COR-L47 (cell line): ENCODE measurements at regions not wholly inside any gene's neighbourhood (a gene's known extent, or its start where the extent isn't known, plus 50 kb on each side); places are given as distances from the start of the nearest gene placed in this dataset.
A peak's percentile ranks its signal among the peaks of the same experiment; 100 is the strongest.

Experiments used
- DNase-seq: peaks from one replicate; lab custom pipeline; 2025; lab: John Stamatoyannopoulos, UW

DNA sequence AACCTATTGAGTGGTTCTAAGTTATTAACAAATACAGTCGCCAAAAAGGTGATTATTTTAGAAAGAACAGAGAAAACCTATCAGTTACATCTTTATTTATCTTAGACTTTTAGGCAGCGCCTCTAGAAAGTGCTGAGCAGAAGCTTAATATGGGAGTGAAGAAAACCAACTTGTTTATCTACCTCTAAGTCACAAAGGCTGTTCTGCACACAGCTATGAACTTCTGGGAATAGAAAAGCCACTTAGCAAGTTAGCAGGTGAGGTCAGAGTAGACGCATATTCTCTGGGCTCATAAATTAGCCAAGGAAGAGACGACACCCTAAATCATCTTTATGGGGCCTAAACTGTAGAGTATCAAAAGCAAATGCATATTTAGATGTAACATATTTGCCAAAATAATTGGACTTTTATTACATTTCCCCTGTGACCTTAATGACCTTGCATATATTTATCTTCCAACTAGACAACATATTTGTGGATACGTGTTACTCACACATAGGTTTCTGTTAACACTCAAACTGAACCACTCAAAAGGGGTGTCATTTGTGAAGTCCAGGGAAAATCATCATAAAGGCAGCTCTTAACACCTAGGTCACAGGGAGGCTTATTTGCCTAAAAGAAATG, 267.1 kb downstream of the ADGB start:
- no peak for DNase-seq

DNA sequence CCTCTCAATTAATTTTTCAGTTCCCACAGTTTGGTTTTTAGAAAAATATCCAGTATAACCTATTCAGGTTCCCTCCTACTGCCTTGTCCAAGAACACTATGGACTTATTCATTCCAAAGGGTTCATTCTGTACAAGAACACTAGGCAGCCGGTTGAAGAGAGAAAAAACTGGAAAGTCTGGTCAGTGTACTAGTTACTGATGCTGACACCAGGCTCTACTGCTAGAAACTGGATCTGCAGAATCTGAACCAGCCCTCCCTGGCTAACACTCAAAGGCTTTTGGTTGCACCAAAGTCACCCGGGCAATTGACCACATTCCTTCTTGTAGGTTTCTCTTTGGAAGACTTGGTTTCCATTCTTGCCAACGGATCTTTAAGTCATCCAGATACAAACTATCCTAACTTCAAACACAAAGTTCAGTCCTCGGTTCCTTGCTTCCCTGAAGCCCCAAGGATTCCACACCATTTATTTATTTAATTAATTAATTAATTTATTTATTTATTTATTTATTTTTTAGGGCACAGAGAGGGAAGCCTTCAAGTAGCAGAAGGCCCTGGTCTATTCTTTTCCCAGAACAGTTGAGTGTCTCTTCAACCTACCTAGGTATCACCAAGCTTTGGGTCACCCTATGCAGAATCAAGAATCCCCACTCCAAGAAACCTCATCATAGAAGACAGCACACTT, 268.1 kb downstream of the ADGB start:
- no peak for DNase-seq

DNA sequence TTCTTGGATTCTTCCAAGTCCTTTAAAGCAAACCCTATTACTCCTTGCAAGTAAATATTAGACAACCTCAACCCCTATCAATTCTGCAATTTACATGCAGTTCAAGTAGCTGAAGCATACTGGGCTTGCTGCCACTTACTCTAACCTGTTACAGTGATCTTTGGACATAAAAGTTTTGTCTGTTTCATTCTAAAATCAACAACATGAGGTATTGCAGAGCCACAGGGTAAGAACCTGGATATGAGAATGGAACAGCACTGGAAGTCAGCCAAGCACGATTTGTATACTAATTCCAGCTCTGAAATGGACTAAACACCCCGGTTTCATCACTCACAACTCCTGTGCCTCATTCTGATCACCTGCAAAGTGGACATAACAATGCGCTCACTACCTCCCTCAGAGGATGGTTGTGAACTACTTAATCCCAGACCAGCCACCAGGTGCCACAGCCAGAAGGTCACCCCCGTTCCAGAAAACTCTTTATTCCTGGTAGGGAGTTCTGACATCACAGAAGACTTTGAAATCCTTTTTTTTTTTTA, 270.0 kb downstream of the ADGB start:
- DNase-seq = no peak

DNA sequence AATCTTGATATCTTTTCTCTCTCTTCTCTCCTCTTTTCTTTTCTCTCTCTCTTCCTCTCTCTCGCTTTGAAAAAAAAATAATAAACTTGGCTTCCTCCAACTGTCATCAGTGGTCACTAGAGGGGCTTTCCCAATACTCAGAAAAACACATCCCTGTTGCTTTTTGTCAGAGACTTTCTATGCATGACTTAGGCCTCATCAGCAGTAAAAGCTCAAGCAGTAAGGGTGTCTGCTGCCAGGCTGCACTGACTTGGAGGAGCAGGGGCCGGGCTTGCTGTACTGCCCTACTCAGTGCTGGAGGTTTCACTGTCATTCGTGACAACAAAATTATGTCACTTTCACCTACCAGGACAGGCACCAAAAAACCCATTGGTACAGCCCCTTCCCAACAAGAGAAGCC, 272.0 kb downstream of the ADGB start:
- DNase-seq = no peak

DNA sequence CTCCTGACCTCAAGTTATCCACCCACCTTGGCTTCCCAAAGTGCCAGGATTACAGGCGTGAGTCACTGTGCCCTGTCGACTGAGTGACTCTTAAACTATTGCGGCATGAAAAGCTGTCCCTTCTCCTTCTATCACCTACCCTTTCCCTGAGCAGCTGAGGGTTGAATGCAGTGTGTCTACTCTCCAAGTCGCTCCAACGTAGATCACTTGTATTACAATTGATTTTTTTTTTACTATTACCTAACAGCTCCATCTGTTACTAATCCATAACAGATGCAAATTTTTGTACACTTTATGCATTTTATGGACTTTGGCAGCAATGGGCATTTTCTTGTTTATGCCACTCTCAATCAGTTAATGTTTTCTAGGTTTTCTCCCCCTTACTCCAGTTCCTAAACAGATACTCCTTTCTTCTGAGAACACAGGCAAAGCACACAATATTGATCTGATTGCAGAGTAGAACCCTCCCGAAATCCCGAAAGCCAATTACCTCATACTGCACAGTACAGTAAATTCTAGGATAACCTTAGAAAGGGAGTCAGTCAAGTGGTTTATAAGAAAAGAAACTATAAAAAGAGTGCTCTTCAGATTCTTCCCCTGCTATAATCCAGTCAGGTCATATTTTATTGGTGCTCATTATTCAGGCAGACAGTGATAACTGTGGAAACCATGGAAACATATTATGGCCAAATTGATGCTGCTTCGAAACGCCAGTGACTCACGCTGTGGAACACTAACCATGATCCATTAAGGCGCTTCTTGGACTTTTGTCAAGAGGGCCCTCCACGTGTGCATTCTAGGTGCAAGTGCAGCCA, 273.0 kb downstream of the ADGB start:
- peak; percentile 6 for DNase-seq

DNA sequence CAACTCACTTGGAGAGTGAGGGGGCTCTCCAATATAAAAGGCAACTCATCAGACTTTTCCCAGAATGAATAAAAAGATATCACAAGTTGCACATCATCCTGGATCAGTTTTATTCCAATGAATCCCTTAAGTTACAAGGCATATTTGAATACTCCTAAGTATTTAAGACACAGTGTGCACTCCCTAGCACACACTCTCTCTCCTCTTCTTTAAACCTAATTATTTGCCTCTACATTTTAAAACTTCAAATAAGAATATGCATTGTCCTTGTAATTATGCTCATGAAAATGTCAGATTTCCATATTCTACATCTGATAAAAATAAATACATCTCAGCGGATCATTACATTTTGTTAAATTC, 273.6 kb downstream of the ADGB start:
- DNase-seq = no peak

DNA sequence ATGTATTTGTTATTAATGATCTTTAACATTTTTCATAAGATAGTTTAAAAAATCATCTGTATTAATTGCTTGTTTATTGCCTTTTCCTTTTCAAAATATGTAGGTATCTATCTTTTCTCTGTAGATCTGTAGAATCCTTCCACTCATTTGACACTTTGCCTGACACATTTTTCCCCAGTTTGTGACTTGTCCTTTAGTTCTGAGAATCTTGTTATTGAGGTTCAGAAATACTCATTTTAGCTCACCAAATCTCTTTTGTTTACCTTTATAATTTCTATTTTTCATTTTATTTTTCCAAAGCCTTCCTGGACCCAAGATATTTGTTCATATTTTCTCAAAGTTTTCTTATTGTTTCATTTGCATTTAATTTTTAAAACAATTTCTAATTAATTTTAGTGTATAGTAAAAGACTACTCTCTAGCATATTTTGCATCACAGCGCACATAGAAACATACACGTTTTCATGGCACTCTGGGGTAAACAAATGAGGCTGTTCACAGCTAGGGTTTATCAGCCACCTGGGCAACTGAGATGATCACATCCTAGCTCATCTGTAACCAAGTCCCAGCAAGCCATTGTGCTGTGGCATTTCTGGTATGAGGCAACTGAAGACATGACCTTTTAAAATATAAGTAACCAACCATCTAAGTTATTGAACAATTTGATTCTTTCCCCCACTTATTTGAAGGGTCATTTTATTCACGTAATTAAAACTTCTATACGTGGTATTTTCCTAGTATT, 275.7 kb downstream of the ADGB start:
- DNase-seq = no peak

DNA sequence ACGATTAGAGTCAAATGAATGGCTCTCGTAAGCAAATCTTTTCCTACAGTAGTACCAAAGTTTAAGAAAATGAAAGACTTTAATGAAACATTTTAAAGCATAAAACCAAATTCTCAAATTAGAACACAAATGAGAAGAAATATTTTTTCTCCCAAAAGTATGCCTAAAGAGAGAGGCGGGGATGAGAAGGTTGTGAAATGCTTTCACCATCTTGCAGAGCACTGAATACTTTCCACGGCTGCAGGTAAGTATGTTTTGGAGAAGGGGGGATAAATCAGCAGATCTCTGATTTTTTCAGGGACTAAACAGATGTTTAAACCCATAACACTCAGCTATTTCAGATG, 277.1 kb downstream of the ADGB start:
- DNase-seq = no peak

DNA sequence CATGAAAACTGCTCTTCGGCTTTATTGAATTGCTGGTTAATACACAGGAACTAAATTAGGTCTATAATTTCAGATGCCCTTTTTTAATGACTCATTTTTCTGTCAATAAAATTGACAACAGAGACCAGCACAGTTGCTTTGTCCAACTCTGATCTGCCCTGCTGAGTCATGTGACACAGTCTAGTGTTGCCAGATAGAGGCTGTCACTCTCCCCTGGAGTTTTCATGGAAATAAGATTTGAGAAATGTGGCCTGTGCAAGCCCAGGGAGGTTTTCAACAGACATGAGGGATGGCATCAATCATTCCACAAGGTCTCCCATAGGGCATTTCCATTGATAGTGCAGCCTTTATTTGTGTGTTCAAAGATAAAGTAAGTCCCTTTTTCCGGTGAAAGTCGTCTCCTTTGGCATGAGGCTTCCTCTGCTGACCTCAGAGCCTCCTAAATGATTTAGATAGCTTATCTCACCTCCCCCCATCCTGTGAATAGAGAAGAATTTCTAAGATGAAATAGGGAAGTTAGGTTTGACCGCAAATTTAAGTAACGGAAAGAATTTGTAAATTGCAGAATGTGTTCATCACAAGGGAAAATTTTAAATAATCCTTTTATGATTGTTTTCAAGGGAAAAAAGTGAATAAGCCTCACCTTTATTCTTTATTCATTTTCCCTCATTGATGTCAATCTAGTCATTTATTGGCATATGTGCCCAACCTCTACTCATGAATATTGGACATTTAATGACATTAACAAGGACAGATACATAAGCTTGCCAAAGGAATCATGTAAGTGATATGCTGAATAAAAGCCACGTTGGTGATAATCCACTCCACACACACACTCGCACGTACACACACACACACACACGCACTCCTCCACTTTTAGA, 277.7 kb downstream of the ADGB start:
- DNase-seq = no peak

DNA sequence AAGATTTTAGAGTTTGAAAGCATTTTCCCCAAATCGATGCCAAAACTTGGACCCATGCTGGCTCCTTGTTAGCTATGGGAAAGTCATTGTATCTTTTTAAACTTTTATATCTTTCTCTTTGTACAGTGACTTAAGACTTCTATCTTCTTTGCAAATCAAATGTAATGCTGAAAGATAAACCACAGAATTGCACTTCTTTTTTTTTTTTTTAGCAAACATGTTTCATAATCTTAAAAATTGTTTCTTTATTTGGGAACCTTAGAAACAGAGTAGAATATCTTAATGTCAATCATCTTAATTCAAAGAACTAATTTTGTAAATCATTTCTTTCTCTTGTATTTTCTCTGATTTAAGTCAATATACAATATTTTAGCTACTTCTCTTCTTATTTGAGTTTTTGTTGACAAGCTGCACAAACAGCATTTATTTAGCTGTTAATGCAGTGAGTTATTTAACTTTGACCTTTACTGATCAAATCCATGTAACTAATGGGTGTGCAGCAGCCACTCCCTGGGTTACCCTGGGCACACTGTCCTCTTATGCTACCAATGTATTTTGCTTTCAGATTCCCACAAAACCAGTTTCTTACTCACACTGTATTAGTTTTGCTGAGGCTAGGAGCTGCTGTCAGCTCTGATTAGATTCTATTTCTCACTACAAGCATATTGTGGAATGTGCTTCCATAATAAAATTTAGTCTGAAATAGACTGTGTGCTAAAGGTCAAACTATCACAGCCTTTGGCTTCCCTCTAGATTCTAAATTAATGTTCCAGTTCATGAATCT, 279.6 kb downstream of the ADGB start:
- DNase-seq = no peak

DNA sequence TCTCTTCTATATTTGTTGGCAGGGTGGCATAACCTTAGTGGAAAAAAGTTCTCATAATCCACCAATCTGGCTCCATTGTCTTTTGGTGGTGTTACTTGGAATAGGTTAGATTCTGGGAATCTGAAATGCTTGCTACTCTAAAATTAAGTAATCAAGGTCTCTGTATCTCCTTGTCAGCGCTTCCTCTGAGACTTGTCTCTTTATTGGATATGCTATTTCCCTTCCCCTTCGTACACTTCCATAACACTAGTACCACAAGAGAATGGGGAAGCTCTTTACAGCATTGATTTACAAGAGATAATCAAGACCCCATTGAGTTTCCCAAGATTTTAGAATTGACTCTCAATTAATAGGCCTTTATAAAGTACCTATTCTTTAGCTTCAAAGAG, 280.2 kb downstream of the ADGB start:
- DNase-seq = no peak

DNA sequence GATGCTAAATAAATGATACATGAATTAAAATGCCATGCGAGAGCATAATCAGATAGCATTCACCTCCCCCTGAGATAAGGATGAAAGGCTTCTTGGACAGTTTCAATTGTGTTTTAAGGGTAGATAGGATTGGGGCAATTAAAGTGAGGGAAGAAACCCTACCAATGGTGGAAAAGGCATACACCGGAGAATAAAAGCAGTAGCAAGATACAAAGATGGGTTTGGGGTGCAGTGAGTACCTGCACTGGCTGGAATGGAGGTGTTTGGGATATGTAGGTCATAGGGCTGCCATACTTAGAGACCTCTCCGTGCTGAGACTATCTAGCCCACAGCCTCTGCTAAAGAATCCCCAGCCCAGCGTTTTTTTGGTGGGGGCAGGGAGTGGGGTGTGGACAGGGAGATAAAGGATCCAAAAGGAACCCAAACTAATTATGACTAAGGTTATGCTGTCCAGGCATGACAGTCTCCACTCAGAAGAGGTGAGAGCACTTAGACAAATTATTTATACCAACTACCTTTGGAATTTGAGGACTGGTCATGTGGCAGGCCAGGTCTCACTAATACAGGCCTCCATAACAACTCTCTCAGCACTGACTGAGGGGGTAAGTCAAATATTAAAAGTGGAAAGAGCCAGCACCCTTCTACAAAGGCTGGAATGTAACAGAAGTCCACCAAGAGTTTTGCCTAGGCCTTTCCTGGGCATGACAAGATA, 280.8 kb downstream of the ADGB start:
- DNase-seq = no peak

DNA sequence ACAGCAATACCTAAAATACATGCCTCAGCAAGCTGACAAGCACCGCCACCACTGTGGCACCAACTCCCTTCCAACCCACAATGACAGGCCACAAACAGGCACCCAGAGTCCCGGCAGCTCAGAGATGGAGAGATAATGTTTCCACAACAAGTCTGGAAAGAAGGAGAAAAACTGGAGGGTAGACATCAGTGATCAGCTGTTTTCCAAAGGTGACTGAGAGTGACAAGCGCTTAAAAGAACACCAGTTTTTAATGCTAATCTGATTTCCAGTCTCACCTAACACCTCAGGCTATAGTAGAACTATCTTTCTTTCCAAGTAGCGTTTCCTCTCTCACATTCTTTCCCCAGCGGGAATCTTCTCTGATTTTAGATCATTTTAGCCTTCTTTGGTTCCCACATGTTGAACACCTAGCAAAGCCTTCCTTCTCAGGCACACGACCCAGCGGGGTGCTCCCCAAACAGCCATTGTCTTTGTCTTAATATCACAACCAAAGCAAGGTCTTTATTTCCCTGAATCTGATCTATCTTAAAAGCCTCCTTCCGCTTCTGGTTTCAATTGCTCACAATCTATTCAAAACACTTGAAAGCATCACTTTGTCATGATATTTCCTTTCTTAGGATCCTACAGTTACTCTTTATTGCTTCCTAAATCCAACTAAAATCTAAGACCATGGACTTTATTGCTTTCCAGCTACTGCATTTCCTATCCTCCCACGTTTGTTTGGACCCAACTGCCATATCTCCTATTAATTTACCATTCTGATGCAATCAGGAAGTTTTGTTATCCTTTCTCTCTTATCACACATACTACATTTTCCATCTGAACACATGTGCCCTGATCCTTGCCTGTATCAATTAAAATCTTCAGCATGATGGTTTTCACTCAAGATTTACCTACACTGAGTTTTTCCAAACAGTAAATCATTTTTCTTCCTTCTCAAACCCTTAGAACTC, 282.7 kb downstream of the ADGB start:
- DNase-seq = no peak

DNA sequence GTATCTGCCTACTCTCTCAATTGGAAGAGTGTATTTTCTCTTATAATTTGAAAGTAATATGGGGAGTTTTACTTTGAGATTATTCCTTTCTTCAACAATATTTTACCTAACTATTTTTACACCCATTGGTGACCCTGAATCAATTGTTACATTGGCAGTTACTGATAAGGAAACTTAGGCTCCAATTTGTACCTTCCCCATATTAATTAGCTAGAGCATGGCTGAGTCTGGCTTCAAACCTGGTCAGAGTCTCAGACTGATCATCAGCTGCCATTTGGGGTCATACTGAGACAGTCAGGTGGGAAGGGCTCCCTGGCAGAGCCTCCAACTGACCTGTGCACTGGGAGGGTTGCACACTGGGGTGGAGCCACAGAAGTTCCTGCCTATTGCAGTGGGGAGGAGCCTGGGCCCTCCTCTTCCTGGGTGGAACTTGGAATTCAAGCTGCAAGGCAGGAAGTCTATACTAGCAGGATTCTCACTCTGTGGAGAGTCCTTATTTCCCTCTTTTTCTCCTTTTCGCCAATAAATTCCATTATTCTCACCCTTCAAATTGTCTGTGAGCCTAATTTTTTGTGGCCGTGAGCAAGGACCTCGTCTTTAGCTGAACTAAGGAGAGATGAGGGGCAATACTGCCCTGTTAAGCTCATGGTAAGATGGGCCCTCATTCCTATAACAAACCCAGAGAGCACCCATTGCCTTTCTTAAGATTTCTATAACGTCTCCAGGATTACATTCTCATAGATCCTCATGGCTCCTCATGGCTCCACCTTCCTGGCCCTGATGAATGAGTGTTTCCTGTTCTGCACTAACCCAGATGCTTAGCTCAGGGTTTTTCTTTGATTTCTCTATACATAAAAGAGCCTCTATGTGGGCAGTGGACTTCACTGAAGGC, 285.1 kb downstream of the ADGB start:
- DNase-seq = no peak

DNA sequence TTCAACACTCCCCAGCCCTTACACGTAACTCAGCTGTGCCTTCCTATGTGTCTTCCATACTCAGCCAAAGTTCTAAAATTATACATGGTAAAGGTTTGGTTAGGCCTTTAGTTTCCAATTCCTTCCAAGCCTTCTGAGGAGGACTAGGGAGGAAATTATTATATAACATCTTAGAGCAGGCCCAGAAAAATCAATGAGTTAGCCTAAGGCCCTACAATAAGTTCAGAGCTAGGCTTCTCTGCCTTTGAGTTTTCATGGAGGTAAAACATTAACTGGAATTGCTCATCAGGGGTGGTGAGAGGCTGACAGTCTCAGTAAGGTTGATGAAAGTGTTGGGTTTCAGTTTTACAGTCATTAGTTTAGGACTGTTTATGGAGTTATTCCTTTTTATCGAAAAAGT, 286.0 kb downstream of the ADGB start:
- no peak for DNase-seq

DNA sequence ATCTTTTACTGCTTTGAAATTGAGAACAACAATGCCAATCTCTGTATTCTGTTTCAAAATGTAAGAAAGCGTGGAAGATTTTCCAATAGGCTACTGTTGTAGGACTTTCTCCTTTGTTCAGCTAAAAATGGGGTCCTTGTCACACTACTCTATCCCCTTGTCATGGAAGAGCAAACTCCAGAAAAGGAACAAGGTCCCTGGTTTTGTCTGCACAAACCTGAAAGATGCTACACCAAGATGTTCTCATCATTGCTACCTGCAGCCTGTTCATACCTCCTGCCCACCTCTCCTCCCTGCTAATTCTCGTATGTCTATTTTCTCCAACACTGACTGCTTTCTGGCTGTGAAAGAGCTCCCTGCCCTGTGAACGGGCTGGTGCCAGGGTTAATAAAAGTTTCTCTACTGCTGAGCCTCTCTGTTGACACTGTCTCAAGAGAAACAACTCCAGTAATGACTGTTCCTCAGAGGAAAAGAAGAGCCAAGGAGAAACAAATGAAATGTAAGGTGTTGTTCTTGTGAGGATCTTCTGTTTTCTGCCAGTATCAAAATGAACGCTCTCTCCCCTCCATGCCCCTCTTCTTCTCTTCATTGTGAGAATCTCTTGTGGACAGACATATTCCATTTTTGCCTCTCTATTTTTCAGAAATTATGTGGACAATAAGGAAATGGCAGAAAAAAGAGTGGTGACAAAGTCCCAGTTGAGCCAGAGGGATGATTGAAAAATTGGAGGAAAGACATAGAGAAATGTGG, 287.1 kb downstream of the ADGB start:
- no peak for DNase-seq
